Stomach smooth muscle (tissue), 2 donors: ENCODE measurements at regions not wholly inside any gene's neighbourhood (a gene's known extent, or its start where the extent isn't known, plus 50 kb on each side); places are given as distances from the start of the nearest gene placed in this dataset.

Experiments
- H3K27ac ChIP-seq: one replicate; pipeline ENCODE4 v1.7.0; 2013; ENCODE audit warnings: mild to moderate bottlenecking, low read length, inconsistent platforms
- H3K27me3 ChIP-seq, 2 donors: one replicate each; pipeline ENCODE4 v1.7.0; 2013; ENCODE audit warnings: low read length in 2 of 2; ENCODE audit not compliant: insufficient read depth in 2 of 2, control insufficient read depth in 1 of 2
- H3K36me3 ChIP-seq, 2 donors: one replicate each; pipeline ENCODE4 v1.7.0; 2013; ENCODE audit warnings: low read length in 2 of 2; ENCODE audit not compliant: control insufficient read depth in 2 of 2, insufficient read depth in 2 of 2
- H3K4me1 ChIP-seq: one replicate; pipeline ENCODE4 v1.7.0; 2013; ENCODE audit warnings: low read length; ENCODE audit not compliant: control insufficient read depth, insufficient read depth
- H3K4me3 ChIP-seq, 2 donors: one replicate each; pipeline ENCODE4 v1.7.0; 2013; ENCODE audit warnings: low read length in 2 of 2
- H3K9ac ChIP-seq, 2 donors: one replicate each; pipeline ENCODE4 v1.7.0; 2013; ENCODE audit warnings: low read length in 2 of 2, mild to moderate bottlenecking in 1 of 2
- H3K9me3 ChIP-seq, 2 donors: one replicate each; pipeline ENCODE4 v1.7.0; 2013; ENCODE audit warnings: low read length in 2 of 2; ENCODE audit not compliant: control insufficient read depth in 2 of 2
- donor health status: healthy.
- donor health status: Pancreatic carcinoma.

DNA sequence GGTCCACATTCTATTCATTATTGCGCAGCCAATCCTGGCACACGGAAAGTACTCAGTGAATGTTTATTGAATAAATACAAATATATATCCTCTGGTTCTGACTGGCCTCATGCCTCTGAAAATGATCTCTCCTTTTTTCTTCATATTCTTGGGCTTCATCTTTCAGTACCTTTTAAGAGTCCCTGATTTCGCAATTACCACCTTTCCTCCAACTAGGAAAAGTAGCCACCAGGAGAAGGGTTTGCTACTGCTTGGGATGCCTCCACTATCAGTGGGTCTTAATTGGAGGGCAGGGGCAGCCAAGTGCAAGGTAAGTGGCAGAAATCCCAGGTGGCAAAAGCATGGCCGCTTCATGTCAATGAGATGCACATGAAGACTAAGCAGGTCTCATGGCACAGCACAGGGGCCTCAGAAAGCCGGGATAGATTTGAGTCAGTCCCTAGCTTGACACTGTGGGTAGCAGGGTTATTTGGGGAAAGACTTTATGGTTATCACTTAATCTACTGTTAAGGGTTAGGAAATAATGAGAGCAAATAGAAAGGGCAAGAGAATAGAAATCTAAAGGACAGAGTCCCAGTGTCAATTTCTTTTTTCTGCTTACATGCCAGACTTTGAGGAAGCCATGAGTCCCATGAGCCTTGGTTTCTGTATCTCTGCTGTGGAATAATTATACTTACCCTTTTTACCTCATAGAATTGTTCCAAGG lies 361.1 kb downstream of the MAN2A1 start:
- H3K27me3 ChIP-seq: no peaks in the 10 kb centered on the region
- H3K4me1 ChIP-seq: no peaks in the 10 kb centered on the region
- no peak overlapping the region for H3K4me3 ChIP-seq
- no peaks in the 10 kb centered on the region for H3K36me3 ChIP-seq
- H3K9me3 ChIP-seq: no peaks in the 10 kb centered on the region
- H3K27ac ChIP-seq: no peak overlapping the region
- H3K9ac ChIP-seq: no peak overlapping the region

- H3K27me3 ChIP-seq: no peaks in the 10 kb centered on the region
- H3K27ac ChIP-seq: no peak overlapping the region
These were observed 363.5 kb downstream of the MAN2A1 start for GRCh38 chr5:110053205-110053604.

DNA sequence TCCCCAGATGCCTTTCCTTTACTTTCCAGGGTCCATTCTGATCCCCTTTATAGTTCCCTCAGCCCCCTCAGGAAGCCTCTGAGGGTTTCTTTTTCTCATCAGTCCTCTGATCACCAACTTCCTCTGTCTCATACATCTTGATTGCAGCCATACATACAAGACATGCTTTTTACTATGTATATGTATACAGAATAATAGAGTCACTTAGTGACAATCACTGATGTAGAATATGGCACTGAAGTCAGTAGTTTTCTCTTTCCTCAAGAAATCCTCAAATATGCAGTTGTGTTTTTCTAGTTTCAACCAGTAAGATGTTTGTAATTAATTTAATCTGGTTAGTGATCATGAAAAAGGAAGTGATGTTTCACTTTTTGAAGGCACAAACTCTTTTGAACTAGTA lies 364.1 kb downstream of the MAN2A1 start:
- Histone ChIP-seq H3K4me1 (no peaks in the 10 kb centered on the region), H3K27ac (no peak overlapping the region), H3K9ac (no peak overlapping the region), H3K36me3 (no peaks in the 10 kb centered on the region), H3K4me3 (no peak overlapping the region), H3K9me3 (no peaks in the 10 kb centered on the region), H3K27me3 (no peaks in the 10 kb centered on the region)

More at GRCh38 chr5:110053205-110053604, 363.5 kb downstream of the MAN2A1 start:
- Histone ChIP-seq H3K9me3 (no peaks in the 10 kb centered on the region), H3K4me3 (no peak overlapping the region), H3K4me1 (no peaks in the 10 kb centered on the region), H3K9ac (no peak overlapping the region), H3K36me3 (no peaks in the 10 kb centered on the region)

GRCh38 chr5:110054240-110054639 lies 364.5 kb downstream of the MAN2A1 start:
- Histone ChIP-seq H3K36me3 (no peaks in the 10 kb centered on the region), H3K4me3 (no peak overlapping the region), H3K27ac (no peak overlapping the region), H3K9ac (no peak overlapping the region), H3K27me3 (no peaks in the 10 kb centered on the region), H3K4me1 (no peaks in the 10 kb centered on the region), H3K9me3 (no peaks in the 10 kb centered on the region)

- Histone ChIP-seq H3K4me3 (no peak overlapping the region), H3K36me3 (no peaks in the 10 kb centered on the region), H3K27me3 (no peaks in the 10 kb centered on the region), H3K9me3 (no peaks in the 10 kb centered on the region), H3K27ac (no peak overlapping the region), H3K9ac (no peak overlapping the region), H3K4me1 (no peaks in the 10 kb centered on the region)
These were observed 365.6 kb downstream of the MAN2A1 start for GRCh38 chr5:110055302-110055701.

GRCh38 chr5:110056580-110057114 lies 366.9 kb downstream of the MAN2A1 start:
- H3K9me3 ChIP-seq: no peaks in the 10 kb centered on the region
- no peaks in the 10 kb centered on the region for H3K4me1 ChIP-seq
- H3K27ac ChIP-seq: no peak overlapping the region
- H3K9ac ChIP-seq: no peak overlapping the region
- H3K4me3 ChIP-seq: no peak overlapping the region
- no peaks in the 10 kb centered on the region for H3K27me3 ChIP-seq
- no peaks in the 10 kb centered on the region for H3K36me3 ChIP-seq

DNA sequence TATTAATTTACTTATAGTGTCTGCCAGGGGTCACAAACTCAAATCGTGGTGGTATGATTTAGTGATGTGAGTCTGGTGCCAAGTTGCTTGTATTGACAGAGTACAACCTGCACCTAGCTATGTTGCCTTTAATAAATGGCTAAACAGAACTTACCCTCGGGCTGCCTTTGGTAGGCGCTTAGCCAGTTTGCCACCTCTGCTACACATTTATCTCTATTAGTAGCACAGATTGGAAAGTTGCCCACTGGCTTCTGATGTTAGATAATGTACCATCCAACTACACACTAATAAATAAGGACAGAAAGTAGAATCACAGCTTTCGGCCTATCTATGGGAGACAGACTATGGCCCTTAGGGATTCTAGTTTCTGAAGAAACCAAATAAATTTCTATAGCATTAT lies 368.4 kb downstream of the MAN2A1 start:
- Histone ChIP-seq H3K27me3 (no peaks in the 10 kb centered on the region), H3K9ac (no peak overlapping the region), H3K4me1 (no peaks in the 10 kb centered on the region), H3K27ac (no peak overlapping the region), H3K36me3 (no peaks in the 10 kb centered on the region), H3K4me3 (no peak overlapping the region), H3K9me3 (no peaks in the 10 kb centered on the region)

GRCh38 chr5:110062246-110062645 lies 372.5 kb downstream of the MAN2A1 start:
- H3K4me1 ChIP-seq: no peaks in the 10 kb centered on the region
- no peaks in the 10 kb centered on the region for H3K27me3 ChIP-seq
- H3K27ac ChIP-seq: no peak overlapping the region
- H3K4me3 ChIP-seq: no peak overlapping the region
- H3K9ac ChIP-seq: no peak overlapping the region
- H3K9me3 ChIP-seq: no peaks in the 10 kb centered on the region
- H3K36me3 ChIP-seq: no peaks in the 10 kb centered on the region

GRCh38 chr5:110063640-110064602 lies 374.2 kb downstream of the MAN2A1 start:
- Histone ChIP-seq H3K27me3 (no peaks in the 10 kb centered on the region), H3K4me3 (no peak overlapping the region), H3K27ac (no peak overlapping the region), H3K4me1 (no peaks in the 10 kb centered on the region), H3K36me3 (no peaks in the 10 kb centered on the region), H3K9ac (no peak overlapping the region), H3K9me3 (peaks cover 0 to 4% of the 10 kb centered on the region in 2 donors)

DNA sequence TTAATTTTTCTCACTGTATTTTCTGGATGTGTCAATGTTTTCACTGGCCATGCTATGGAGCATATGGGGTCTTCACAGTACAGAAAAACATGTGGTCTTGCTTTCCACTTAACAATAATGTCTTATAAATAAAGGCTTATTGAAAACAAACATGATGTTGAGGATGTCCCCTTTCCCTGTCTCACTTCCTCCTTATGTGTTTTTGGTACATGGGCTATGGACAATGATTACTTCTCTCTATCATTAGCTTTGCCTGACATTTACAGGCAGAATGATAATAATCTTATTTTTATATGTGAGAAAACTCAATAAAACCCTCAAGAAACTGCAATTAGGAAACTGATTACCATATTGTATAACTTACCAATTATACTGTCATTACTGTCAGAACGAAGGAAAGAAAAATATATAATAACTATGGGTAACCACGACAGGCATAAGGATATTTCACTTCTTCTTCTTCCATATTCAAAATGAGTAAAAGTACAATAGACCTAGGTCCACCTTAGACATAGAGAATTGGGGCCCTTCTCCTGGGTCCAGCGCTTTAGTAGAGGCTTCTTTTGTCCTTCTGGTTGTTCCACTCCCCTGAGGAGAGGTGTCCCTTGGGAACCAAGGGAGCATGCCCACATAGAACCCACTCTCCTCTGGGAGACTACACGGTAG lies 375.0 kb downstream of the MAN2A1 start:
- Histone ChIP-seq H3K9me3 (peaks cover 0 to 4% of the 10 kb centered on the region in 2 donors), H3K27ac (no peak overlapping the region), H3K4me1 (no peaks in the 10 kb centered on the region), H3K9ac (no peak overlapping the region), H3K4me3 (no peak overlapping the region), H3K36me3 (no peaks in the 10 kb centered on the region), H3K27me3 (no peaks in the 10 kb centered on the region)
